Heart left ventricle (tissue), 13 donors: ENCODE measurements at regions not wholly inside any gene's neighbourhood (a gene's known extent, or its start where the extent isn't known, plus 50 kb on each side); places are given as distances from the start of the nearest gene placed in this dataset.

Source experiments
- POLR2A ChIP-seq, 2 donors: fragments of 450-650 bp; IDR thresholded peaks; one replicate each; pipeline ENCODE4 v1.6.1; 2017; ENCODE audit warnings: antibody characterized with exemption in 2 of 2, mild to moderate bottlenecking in 2 of 2, moderate library complexity in 2 of 2
- TF ChIP-seq, protein P1 (sequence below), 12 donors: fragments of 200-600 bp; sonication (generic) in 4 of 12; IDR thresholded peaks; one replicate each; pipeline versions ENCODE4 v1.5.0 to v1.8.0; 2018 to 2022; ENCODE audit warnings: antibody characterized with exemption in 12 of 12, mild to moderate bottlenecking in 5 of 12
- donor health status: ischemic (EF 13 %, LVEDD 7.1; RV severe dilation, severe dysfunction).
- donor health status: DM: no; HTN: yes; CAD: no.
- donor health status: DM: no; HTN: no; CAD: no.
- donor health status: ischemic (EF 25% LVEDD 6.9; RV normal size, moderate dysfunction).
- donor health status: ischemic (EF 25% LVEDD 5.7; RV mildly dilated, moderate dysfunction).
- donor health status: ischemic (EF 35%, LVEDD 5.7; RV mildly dilated, moderate dysfunction).
- donor health status: nonischemic (EF 11% LVEDD 7.7; RV severe dilation, severe dysfunction).
- donor health status: DM: yes; HTN: yes; CAD: no.
- donor health status: PGD.
- donor health status: ischemic (EF 29% LVEDD 5.4; RV normal size, mild dysfunction).
- donor health status: nonischemic (EF 23%, LVEDD 6.1; RV moderate dilation, normal function).

DNA sequence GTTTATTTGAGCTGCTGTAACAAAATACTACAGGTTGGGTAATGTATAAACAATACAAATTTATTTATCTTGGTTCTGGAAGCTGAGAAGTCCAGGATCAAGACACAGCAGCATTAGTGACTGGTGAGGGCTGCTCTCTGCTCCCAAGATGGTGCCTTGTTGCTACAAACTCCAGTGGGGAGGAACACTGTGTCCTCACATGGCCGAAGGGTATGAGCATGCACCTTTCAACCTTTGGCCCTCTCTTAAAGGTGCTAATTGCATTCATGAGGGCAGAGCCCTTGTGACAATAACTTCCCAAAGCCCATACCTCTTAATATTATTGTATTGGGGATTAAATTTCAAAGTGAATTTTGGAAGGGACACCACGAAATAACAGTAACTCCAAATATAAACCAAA, 55.3 kb upstream of the ATP1B1 start:
- TF ChIP-seq POLR2A (IDR thresholded peaks at IDR 0.05), result no peak
- TF ChIP-seq, protein P1, sequence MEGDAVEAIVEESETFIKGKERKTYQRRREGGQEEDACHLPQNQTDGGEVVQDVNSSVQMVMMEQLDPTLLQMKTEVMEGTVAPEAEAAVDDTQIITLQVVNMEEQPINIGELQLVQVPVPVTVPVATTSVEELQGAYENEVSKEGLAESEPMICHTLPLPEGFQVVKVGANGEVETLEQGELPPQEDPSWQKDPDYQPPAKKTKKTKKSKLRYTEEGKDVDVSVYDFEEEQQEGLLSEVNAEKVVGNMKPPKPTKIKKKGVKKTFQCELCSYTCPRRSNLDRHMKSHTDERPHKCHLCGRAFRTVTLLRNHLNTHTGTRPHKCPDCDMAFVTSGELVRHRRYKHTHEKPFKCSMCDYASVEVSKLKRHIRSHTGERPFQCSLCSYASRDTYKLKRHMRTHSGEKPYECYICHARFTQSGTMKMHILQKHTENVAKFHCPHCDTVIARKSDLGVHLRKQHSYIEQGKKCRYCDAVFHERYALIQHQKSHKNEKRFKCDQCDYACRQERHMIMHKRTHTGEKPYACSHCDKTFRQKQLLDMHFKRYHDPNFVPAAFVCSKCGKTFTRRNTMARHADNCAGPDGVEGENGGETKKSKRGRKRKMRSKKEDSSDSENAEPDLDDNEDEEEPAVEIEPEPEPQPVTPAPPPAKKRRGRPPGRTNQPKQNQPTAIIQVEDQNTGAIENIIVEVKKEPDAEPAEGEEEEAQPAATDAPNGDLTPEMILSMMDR (IDR thresholded peaks at IDR 0.05), result no peak
